DMS79 treated with DMSO at 0.1 percent for 48 hours (cell line): ENCODE measurements at regions not wholly inside any gene's neighbourhood (a gene's known extent, or its start where the extent isn't known, plus 50 kb on each side); places are given as distances from the start of the nearest gene placed in this dataset.

Experiments used
- DNase-seq: peaks from one replicate; lab custom pipeline; 2025; lab: John Stamatoyannopoulos, UW

DNA sequence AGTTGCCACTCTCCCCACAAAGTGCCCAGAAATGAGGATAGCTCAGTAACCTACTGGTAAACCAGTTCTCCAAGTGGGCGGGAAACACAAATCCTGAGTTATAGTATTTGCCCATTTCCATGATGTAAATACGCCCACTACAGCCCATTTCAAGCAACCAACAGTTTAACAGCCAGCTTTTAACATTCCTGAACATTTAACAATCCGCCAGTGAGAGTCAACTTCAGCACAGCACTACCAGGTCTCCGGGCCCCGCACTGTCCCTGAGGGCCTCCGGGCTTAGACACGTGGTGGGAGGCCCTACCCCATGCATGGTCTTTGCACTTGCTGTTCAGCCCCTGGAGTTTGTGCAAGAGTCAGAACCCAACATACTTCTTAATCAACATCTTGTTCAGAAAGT, 132.0 kb upstream of the CTTNBP2NL start:
- no peak for DNase-seq

GRCh38 chr1:112264553-112264952, 131.5 kb upstream of the CTTNBP2NL start:
- DNase-seq = no peak

- DNase-seq = no peak
Measured at GRCh38 chr1:112265931-112266330, 130.1 kb upstream of the CTTNBP2NL start.

DNA sequence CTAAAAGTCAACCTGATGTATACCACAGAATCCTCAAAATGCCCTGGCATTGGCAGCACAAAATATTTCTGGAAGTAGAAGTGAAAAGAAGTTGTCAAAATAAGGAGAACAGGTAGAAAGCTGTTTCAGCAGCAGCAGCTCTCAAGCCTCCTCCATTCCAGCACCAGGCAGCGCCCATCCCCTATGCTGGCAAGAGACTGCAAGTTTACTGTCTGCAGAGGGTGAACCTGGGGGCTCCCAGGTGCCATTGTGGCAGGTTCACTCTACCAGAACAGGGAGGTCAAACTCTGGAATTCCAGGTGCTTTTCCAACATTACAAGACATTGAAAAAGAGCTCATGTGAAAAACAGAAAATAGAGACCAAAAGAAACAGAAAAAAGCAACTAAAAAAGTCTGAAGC, 128.8 kb upstream of the CTTNBP2NL start:
- no peak for DNase-seq

DNA sequence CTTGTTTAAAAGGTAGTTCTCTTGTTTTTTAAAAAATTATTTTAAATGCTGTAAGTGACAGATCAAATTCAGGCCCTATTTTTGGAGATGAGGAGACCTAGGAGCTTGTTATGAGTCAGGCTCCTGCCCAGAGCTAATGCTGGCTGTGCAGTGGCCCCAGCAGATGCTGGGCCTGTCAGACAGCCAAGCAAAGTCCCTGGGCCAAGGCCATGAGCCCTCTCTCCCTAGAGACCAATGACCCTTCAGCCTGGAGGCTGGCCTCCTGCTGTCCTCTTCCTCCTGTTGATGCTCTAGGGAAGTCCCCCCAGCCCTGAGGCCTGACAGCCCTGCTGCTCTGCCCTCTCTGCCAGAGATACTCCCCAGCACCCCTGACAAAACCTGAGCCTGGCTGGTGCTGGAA, 128.1 kb upstream of the CTTNBP2NL start:
- DNase-seq = no peak

- DNase-seq = no peak
Measured at GRCh38 chr1:112268408-112268807, 127.6 kb upstream of the CTTNBP2NL start.

DNA sequence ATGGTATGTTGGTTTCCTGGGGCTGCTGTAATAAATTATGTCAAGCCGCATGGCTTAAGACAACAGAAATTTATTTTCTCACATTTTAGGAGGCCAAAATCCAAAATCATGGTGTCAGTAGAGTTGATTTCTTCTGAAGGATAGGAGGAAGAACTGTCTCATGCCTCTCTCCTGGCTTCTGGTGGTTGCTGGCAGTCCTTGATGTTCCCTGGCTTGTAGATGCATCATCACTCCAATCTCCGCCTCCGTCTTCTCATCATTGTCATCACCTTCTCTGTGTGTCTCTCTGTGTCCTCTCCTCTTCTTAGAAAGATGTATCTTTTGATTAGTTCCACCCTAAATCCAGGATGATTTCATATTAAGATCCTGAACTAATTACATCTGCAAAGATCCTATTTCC, 124.7 kb upstream of the CTTNBP2NL start:
- no peak for DNase-seq

DNA sequence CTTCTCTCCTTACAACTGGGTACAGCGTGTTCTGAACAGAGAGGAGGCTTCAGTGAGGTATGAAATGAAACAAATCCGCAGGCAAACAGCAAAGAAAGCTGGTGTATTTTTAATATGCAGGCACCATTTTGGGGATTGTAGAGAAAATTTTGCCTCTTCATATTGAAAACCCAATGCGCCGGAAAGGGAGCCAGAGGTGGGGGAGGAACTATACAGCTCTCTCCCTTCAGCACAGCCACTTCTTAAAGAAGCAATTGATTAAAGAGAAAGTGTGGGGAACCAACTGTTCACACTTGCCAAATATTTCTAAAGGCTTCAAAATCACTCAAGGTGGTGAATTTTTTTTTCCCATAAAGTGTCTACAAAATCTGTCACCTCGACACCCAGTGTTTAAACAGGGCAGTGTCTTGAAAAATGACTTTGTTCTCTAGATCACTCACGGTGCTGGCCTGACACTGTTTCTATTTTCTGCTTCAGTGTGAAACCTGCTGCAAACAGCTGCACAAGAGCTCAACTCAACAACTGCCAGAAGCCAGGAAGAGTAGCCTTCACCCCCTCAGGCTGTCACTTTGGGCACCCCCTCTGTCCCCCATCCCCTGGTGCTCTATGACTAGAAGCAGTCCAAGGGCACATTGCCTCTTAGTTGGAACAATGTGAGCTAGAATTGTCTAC, 123.8 kb upstream of the CTTNBP2NL start:
- no peak for DNase-seq

DNA sequence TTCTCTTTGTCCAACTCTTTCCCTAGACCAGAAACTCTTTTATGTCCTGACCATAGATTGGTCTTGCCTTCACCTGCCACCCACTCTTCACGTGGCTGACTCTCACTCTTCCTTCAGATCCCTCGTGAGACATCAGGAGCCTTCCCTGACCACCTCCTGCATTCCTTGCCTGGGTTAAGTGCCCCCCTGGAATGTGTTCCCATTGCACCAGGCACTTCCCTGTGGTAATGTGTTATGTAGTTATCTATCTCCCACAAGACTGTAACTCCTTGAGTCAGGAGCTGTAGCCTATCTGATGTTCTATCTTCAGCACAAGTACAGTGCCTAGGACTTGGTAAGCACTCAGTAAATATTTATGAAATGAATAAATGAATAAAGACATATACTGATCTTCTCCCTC, 111.2 kb upstream of the CTTNBP2NL start:
- no peak for DNase-seq

DNA sequence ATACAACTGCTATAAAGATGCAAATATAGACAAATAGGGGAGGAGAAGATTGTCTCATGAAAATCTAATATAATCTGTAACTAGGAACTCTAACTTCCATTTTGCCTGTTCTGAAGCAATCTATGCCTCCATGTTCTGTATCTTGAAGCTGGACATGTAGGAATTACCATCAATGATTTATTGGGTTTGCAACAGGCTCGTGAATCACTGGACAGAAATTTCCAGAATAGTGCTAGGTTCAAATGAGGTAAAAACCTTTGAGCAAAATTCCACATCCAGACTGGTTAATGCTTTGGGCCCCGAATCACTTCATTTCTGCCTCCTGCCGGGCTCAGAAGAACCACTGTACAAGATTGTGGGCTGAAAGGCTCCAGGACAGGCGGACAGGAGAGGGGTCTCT, 110.7 kb upstream of the CTTNBP2NL start:
- DNase-seq = no peak

- no peak for DNase-seq
Measured at GRCh38 chr1:112285746-112286145, 110.3 kb upstream of the CTTNBP2NL start.

- DNase-seq = peak; percentile 11
Measured at GRCh38 chr1:112296908-112297307, 99.1 kb upstream of the CTTNBP2NL start.

DNA sequence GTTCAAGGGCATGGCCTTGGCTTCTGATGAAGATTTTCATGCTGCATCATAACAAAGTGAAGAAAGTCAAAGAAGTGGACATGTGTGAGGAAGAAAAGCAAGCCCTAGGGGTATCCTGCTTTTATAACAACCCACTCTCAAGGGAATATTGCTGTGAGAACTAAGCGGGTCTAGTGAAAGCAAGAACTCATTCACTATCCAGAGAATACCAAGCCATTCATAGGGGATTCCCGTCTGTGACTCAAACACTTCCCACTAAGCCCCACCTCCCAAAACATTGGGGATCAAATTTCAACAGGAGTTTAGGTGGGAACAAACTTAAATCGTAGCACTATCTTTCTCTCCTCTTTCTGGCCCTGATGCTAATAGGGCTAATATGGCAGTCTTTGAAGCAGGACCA, 98.5 kb upstream of the CTTNBP2NL start:
- no peak for DNase-seq

DNA sequence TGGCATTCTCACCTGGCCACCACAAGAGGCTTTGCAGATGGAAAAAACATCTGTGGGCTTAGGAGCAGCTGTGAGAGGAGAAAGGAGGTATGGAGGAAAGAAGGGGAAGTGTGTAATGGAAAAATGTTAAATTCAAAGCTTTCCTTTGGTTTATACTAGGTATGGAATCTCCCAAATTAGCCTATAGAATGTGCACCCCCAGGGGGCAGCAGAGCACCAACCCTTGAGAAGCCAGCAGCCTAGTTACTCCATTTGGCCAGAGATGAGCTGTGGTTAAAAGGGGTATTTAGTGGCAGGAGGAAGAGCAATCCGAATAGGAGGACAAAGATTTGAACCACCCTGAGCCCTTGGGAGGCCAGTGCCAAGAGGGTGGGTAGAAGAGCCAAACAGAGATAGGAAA, 97.5 kb upstream of the CTTNBP2NL start:
- DNase-seq = no peak

GRCh38 chr1:112304126-112304525, 91.9 kb upstream of the CTTNBP2NL start:
- no peak for DNase-seq

- no peak for DNase-seq
Measured at GRCh38 chr1:112304612-112305011, 91.4 kb upstream of the CTTNBP2NL start.

DNA sequence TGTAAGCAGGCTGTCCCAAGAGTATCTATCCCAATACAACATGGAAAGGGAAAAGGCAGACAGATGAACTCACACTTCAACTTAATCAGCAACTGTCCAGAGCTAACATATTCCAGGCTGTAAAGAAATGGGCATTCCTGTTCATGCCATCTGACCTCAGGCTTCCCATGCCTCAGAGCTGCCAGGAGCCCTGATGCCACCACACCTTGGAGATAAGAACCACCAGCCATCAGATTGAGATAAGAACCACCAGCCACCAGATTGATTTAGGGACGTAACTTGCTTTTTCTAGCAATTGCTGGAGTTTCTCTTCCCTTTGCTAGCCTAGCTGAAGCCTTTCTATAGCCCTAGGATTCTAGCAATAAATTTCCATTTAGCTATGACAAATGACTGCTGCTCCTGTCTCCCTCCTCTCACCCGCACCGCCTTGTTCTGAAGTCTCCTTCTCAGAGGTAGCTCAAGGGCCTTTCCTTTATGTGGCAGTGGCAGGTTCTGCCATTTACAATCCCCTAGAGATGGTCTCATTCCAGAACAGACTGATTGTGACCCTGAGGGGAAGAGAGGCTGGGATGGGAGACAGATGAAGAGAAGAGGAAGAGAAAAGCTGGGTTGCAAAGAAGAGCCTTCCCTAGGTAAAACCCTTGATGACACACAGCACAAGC, 88.0 kb upstream of the CTTNBP2NL start:
- DNase-seq = no peak

DNA sequence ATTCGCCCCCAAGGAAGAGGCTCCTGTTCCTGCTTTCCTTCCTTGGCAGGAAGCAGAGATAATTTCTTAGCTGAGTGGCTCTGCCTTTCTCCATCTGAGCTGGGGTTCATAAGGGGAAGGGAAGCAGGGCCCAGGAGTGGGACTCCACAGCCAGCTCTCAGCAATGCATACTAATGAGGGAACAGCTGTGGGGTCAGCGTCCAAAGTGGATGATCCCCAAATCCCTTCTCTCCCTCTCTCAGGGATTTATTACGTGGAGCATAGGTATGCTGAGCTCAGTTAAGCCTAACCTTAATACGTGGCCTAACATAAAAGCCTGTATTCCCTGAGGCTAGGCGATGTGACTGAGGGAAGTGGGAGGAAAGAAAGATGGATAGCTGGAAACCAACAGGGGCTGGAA, 87.3 kb upstream of the CTTNBP2NL start:
- no peak for DNase-seq

DNA sequence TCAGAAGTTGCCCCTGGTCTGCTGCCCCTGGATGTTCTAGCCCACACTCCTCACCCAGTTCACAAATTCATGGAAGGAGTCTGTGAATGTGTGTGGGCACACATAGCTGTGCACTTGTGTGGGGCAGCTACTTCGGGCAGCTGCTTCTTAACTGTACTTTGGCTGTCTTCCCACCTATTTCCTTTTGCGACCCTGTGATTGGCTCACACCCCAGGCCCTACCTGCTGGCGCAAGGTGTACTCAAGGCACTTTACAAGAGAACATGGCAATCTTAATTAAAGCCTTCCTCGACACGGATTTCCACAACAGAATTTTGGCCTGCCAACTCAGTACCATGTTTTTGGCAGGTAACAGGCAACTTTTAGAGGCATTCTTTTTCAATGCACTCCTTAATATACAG, 86.5 kb upstream of the CTTNBP2NL start:
- DNase-seq = peak; percentile 9

- no peak for DNase-seq
Measured at GRCh38 chr1:112312315-112312714, 83.7 kb upstream of the CTTNBP2NL start.

GRCh38 chr1:112312879-112313278, 83.1 kb upstream of the CTTNBP2NL start:
- DNase-seq = no peak

- DNase-seq = peak; percentile 52
Measured at GRCh38 chr1:112316254-112316913, 79.6 kb upstream of the CTTNBP2NL start.

GRCh38 chr1:112317140-112317539, 78.9 kb upstream of the CTTNBP2NL start:
- peak; percentile 70 for DNase-seq
